Iris pigment epithelial cell (primary cell): ENCODE measurements at regions not wholly inside any gene's neighbourhood (a gene's known extent, or its start where the extent isn't known, plus 50 kb on each side); places are given as distances from the start of the nearest gene placed in this dataset.
"Not testable (repeated sequence)": the region's sequence is repeated elsewhere in the genome, so short reads cannot be mapped to it uniquely, and the experiment has no call there.

Source experiments
- DNase-seq: peaks from one replicate; pipeline ENCODE4 v3.0.0-alpha.2; 2011; ENCODE audit warnings: low read depth

DNA sequence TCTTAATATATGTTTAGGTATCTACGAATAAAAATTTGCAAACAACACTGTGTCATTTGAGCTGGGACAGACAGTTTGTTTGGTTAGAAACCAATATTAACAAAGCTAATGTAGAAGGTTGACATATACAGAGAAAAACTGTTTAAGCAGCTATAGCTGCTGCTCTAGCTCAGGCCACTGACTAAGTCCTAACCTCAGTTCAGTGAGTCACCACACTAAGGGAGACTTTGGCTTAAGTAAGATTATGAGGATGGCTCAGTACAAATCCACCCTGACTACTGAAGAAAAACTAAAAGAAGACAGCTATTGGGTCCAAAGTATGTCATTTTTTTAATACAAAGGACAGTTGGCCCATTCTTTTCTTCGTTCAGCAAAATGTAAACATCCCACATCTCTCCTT is 717.3 kb upstream of the ACTRT1 start:
- peak; percentile 79 for DNase-seq

DNA sequence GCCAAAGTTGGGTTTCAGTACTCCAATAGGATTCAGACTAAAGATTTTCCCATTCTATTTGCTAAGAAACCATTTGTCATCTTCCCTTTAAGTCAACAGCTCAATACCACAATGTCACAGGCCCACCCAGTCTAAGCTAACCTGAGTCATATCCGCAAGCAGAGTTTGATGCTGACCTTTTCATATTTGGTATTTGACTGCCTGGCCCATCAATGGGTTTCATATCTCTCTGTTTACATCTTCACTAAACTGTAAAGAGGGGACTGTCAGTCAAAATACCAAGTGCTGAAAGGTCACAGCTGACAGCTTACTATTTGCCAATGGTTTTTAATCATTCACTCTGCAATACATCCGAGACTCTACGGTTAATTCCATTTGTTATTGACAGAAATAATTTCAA is 707.5 kb upstream of the ACTRT1 start:
- peak; percentile 54 for DNase-seq

DNA sequence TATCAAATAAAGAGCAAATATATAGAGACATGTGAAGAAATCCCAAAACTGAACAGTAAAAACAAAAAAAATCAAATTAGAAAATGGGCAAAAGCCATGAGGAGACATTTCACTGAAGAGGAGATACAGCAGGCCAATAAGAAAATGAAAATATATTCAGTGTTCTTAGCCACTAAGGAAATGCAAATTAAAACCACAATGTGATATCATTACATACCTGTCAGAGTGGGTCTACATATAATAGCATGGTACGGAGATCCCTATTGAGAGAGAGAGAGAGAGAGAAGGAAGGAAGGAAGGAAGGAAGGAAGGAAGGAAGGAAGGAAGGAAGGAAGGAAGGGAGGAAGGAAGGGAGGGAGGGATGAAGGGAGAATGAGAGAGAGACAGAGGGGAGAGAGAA is 707.0 kb upstream of the ACTRT1 start:
- no peak for DNase-seq

GRCh38 chrX:128754130-128754529 is 701.9 kb upstream of the ACTRT1 start:
- no peak for DNase-seq

GRCh38 chrX:128739539-128739938 is 687.3 kb upstream of the ACTRT1 start:
- no peak for DNase-seq

DNA sequence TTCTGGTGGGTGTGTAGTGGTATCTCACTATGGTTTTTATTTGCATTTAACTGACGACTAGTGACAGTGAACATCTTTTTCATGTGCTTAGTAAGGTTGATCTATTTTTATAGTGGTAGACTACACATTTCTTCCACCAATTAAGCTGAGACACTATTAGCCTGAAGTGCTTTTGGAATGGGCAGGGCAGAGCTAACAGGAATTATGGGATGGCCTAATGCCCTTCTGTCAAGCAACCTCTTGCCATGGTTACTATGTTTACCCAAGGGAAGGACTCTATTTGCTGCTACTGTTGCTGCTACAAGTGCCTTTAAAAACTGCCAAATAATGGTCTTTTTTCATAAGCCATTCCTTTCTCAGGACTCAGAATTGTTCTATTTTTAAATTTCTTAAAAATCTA is 676.7 kb upstream of the ACTRT1 start:
- no peak for DNase-seq

- DNase-seq = no peak
Observed at GRCh38 chrX:128717635-128718578, 665.7 kb upstream of the ACTRT1 start.

- DNase-seq = no peak
Observed at GRCh38 chrX:128714425-128714824, 662.2 kb upstream of the ACTRT1 start.

DNA sequence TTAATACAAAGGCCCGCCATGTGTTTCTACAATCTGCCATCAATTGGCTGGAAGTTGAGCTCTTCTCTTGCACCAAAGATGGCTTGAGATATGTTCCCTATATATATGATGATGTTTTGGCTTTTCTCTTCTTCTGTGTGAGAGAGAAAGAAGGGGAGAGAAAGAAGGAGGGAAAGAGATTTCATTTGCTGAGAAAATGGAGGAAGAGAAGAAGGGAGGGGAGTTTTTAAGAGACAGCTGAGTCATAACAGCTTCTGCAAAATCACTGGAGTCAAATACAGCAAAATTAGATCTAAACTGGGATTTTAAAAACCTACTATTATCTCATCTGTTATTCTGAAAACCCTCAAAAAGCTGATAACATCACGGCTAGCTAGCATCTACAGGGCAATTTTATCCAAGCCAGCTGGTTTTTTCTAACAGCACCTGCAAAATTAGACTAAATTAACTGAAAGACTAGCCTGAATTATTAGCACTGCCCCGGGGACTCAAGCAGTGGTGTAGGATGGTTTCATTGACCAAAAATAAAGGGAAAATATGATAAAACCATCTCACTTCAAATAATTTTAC is 647.6 kb upstream of the ACTRT1 start:
- no peak for DNase-seq

GRCh38 chrX:128698573-128699181 is 646.5 kb upstream of the ACTRT1 start:
- no peak for DNase-seq

DNA sequence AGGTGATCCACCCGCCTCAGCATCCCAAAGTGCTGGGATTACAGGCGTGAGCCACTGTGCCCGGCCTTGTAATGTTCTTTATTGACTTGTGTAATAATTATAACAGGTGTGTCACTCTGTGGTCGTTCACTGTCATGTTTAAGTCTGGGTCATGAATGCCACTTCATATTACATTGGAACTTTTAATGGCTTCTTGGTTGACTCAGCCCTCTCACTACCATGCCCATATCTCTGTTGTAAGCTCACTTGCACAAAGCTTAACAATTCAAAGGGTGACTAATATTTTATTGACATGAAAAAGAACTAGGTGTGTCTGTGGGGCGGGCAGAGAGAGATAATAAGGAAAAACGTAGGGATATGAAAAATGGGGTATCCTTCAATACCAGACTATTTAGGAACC is 639.7 kb upstream of the ACTRT1 start:
- DNase-seq = no peak

- DNase-seq = no peak
Observed at GRCh38 chrX:128685387-128685786, 633.2 kb upstream of the ACTRT1 start.

GRCh38 chrX:128676651-128677050 is 624.4 kb upstream of the ACTRT1 start:
- peak; percentile 18 for DNase-seq

- not testable (repeated sequence) for DNase-seq
Observed at GRCh38 chrX:128674326-128675086, 622.3 kb upstream of the ACTRT1 start.

GRCh38 chrX:128664211-128664610 is 612.0 kb upstream of the ACTRT1 start:
- DNase-seq = no peak

- DNase-seq = no peak
Observed at GRCh38 chrX:128653524-128654060, 601.4 kb upstream of the ACTRT1 start.

GRCh38 chrX:128650326-128650725 is 598.1 kb upstream of the ACTRT1 start:
- no peak for DNase-seq

DNA sequence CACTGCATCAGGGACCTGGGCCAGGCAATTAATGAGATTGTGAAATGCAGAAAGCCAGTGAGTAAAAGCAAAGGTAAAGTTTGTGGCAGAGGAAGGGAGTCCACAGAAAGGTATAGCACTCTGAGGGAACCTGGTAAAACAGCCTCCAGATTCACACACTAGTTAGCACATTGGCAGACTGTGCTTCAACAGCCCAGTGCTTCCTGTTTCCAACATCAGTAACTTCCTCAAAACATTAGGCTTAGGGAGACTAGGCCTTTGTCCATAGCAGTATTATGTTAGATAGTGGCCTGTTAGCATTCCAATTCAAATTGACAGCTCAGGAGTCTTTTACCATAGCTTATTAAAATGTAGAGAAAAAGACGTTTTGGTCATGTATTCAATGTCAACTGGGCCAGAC is 582.6 kb upstream of the ACTRT1 start:
- no peak for DNase-seq

- DNase-seq = no peak
Observed at GRCh38 chrX:128623361-128623760, 571.2 kb upstream of the ACTRT1 start.

DNA sequence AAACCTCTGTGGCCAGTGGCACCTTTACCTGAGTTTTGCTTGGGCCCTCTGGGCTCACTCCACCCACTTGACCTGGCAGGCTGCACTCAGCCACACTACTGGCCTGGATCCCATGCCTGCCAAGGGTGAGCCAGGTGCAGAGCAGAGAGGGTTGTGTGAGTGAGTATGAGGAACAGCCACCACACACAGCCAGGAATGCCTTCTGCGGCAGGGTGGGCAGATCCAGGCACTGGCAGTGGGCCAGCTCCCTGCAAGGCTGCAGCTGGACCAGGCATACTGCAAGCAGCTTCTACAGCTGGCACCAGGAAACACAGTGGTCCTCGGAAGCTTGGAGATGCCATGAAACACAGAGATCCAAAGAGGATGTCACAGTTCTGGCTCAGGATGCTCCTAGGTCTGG is 570.1 kb upstream of the ACTRT1 start:
- DNase-seq = no peak

DNA sequence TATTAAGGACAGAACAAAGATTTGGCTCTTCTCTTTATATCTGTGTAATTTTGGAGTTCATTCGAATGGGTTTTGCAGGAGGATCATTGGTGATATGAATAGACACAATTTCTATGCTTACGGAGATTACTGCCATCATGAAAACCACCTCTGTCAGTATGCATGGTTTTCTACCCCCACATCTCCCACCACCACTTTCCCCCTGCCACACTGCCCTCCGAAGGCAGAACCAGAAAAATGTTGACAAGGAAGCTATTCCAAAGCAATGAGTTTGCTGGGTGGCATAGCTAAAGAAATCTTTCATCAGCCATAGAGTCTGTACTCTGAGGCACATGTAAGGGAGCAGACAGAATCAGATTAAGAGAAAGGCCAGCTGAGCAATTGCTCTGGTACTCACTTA is 567.3 kb upstream of the ACTRT1 start:
- DNase-seq = no peak

GRCh38 chrX:128616933-128617332 is 564.7 kb upstream of the ACTRT1 start:
- DNase-seq = peak; percentile 42
